GM19397 (cell line): ENCODE measurements at regions not wholly inside any gene's neighbourhood (a gene's known extent, or its start where the extent isn't known, plus 50 kb on each side); places are given as distances from the start of the nearest gene placed in this dataset.
"Not testable (repeated sequence)": the region's sequence is repeated elsewhere in the genome, so short reads cannot be mapped to it uniquely, and the experiment has no call there.

Experiments
- ATAC-seq: cut with Tn5 transposase; IDR thresholded peaks from one replicate; pipeline ENCODE4 v1.9.1; 2021; ENCODE audit warnings: mild to moderate bottlenecking, moderate library complexity; ENCODE audit not compliant: unreplicated experiment

DNA sequence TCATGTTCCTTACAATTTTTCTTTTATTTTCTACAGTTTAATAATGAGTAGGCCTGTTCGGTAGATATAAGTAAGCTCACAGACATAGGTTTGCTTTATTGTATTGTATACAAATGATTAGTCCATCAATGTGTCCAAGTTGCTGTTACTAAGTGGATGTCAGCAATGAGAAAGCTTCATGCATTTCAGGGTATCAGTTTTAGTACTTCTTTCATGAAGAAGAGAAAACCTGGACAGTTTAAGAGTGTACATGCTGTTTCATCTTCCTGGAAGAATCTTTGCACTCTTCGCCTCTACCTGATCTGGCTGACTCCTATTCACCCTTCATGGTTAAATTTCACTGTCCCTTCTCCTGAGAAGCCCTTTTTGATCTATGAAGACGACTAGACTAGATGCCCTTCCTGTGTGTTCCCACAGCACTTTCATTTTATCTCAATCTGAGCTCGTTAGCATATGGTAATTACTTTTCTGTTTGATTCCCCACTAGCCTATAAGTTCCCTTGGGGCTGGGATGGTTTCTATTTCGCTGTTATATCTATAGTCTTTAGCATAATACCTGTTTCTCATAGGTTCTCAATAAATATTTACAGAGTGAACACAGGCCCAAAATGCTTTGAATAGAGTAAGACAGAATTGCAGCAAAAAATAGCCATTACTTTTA is 70.7 kb downstream of the CETN3 start:
- ATAC-seq = peak; percentile 90

DNA sequence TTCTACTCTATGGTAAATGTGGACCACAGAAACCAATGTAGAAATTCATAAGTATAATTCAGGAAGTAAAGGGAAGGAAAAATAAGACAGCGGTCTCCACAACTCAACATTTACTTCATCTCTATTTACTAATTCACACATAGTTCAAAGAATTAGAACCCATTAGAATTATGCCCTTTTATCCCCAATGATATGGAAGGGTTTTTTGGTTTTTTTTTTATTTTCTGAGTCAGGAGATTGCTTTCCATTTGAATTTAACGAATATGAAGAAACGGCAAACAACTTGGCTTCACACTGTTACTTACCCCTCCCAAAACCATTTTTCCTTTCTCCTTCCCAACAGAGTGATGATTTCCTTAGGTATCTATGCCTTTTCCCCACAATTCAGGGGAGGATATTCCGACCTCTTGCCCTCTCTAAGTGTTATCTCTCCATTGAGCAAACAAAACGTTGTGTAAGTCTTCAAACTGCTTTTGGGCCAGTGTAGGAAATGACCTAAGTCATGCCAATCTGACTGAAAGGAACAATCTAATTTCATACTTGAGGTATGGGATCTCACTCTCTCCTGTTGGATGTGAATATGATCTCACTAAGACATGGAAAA is 72.0 kb downstream of the CETN3 start:
- no peak for ATAC-seq

DNA sequence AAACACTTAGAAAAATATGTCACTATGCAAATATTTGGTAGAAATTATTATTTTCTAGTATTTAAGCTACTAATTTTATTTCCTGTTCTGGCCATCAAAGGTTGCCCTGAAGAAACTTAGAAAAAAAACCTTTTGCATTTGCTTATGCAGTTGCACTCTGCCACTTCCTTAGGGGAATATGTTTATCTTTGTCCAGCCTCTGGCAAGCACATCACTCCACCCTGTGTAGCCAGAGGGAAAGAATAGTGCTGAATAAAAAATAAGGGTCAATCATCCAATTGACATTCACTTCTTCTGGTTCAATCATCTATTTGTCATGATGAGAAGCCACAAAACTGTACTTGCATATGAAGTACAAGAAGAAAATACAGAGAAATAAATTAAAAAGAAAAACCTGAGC is 72.8 kb downstream of the CETN3 start:
- ATAC-seq = no peak

DNA sequence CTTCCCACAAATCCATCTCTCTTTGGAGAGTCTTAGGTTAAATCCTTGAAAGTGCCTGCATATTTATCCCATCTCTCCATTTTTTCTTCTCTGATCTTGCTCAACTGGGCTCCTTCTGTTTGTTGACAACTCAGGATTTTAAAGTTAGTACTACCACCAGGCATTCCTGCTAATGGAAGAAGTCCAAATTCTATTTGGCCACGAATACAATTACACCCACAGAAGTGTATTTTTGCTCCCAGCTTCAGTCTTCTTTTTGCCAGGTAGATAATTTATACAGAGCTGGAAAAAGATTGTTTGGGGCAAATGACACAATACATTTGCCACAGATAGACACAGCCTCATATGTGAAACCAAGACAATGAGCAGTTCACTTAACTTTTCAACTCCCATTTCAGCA is 74.8 kb downstream of the CETN3 start:
- no peak for ATAC-seq

DNA sequence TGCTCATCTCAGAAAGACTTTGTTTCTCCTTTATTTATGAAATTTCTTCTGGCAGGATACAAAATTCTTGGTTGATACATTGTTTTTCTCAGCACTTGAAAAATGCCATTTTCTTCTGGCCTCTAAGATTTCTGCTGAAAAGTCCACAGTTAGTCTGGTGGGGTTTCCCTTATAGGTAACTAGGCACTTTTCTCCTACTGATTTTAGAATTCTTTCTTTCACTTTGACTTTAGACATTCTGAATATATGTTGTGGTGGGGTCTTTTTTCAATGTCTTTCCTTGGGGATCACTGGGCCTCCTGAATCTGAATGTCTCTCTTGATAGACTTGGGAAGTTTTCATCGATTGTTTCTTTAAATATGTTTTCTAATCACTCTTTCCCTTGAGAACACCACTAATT is 79.6 kb downstream of the CETN3 start:
- ATAC-seq = no peak

DNA sequence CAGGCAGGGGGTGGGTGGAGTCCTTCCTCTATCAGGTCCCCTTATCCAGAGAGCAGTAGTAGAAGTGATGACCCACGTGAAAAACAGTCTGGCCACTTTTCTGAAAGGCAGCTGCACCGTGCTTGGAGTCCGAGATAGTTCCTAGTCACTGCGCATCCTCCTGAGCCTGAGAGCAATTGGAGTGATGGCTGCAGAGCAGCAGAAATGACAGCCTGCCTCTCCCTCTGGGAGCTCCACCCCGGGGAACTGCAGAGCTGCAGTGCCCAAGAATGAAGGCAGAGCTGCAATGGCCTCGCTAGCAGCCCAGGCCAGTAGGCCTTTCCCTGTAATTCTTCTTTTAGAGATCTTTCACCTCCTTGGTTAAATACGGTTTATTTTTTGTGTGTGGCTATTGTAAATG is 82.6 kb downstream of the CETN3 start:
- ATAC-seq = no peak

DNA sequence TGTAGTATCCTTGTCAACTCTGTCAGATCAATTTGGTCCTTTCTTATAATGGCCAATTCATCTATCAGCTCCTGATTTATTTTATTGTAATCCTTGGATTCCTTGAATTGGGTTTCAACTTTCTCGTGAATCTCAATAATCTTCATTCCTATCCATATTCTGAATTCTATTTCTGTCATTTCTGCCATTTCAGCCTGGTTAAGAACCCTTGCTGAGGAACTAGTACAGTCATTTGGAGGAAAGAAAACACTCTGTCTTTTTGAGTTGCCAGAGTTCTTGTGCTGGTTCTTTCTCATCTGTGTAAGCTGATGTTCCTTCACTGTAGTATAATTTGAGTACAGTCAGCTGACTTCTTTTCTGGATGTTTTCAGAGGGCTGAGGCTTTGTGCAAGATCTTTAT is 84.5 kb downstream of the CETN3 start:
- no peak for ATAC-seq

DNA sequence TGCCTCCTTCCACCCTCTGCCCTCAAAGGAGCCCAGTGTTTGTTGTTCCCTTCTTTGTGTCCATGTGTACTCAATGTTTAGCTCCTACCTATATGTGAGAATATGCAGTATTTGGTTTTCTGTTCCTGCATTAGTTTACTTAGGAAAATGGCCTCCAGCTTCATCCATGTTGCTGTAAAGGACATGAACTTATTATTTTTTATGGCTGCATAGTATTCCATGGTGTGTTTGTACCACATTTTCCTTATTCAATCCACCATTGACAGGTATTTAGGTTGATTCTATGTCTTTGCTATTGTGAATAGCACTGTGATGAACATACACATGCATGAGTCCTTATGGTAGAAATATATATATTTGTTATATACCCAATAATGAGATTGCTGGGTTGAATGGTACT is 89.2 kb downstream of the CETN3 start:
- not testable (repeated sequence) for ATAC-seq

DNA sequence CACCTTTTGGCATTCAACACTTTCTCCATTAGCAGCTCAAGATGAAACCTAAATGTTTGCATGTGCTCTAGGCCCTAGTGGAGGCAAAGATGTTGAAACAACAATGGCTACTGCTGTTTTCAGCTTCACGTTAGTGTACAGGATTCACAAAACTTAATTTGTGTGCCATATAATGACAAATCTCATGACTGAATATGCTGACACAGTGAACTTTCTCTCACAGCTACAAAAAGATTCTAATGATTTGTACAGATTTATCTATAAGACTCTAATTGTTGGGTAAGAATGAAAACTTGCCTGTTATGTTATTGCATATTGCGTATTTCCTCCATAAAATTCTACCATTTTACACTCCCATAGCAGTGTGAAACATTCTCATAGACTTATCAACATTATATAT is 97.5 kb downstream of the CETN3 start:
- no peak for ATAC-seq

DNA sequence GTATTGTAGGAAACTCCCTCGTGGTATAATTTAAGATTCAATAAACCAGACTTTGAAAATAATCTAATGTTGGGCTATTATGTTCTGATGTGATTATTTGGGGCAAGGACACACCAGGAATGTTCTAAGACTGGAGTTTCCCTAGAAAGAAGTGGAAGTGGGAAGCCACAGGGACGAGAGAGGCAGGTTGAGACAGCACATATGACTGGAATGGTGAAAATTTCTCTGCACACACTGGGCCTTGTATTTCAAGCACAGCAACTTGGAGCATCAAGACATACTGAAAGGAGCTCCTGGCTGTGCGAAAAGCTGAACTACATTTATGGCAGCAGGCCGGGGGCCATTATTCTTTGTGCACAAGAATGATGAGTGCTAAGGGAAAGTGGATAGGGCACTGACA is 98.2 kb downstream of the CETN3 start:
- no peak for ATAC-seq

DNA sequence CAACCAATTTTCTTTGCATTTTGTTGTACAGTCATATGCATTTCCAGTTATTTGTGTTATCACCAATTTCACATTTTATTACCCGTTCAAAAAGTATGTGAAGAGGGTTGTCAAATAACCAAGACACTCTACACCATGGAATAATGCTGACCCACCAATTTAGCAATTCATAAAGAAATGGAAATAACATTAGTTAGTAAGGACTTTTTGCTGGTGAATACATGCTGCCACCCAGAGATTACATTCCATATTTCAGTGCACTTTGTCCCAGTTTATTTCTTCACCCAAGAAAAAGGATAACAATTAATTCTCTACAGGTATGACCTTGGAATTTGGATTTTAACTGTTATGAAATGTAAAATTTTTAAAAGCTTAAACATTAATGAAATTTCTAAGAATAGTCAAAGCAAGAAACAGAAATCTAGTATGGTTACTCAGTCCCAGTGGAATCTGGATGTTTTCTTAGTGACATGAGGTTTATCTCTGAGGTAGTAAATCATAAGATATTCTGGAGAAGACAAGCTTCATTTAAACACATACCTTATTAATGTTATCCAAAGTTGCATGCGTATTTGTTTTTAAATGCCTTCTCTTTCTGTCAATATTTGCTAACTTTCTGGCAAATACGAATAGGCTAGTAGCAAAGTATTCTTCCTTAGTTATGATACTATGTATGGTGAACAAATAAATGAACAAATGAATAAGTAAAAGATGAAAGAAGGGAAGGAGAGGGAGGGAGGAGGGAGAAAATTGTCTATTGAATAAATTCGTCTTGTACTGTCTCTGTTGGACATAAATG is 100.6 kb downstream of the CETN3 start:
- ATAC-seq = no peak

DNA sequence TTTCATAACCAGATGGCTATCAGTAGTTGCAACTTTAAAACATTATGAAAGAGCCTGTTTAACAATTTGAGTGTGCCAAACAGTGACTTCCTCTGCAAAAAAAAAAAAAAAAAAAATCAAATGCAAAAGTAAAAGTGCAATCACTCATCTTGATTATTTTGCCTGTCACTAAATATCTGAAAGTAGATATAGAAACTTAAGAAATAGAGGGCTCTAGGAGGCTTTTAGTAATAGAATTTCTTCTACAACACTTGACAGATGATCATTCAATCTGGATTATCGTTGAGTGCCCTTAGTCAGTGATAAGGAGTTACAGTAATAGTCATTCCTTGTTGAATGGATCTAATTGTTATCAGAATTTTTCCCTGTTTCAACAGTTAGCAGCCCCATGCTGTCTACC is 101.8 kb downstream of the CETN3 start:
- no peak for ATAC-seq

DNA sequence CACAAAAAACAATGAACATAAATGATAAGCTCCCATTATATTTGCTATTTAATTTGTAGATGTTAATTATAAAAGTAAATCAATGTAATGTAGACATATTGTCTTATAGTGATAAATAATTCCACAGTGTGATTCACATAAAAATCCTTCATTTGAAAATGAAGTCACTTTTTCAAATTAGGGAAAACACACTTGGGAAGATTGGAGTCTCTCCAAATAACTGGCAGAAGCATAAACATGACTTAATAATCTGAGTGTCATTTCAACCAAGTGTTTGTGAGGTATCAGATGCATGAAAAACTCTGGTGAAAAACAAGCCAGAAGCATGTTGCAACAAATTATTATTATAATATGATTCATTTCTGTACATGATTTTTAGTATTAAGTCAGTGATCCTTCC is 102.2 kb downstream of the CETN3 start:
- ATAC-seq = no peak

DNA sequence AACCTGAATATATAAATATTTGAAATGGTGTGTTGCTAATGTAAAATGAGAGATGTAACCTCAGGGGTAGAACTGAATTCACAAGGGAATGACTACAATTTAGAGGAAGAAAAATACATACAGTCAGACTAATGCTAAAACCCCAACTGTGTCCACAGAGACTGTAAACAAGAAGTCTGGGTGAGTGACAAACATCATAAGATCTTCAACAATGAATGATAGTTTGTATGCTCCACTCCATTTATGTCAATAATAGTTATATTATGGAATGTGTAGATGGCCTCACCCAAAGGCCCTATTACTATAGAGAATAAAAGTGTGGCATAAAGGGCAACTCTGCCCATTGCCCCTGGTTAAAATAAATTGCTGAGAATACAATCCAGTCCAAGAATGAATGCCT is 102.9 kb downstream of the CETN3 start:
- ATAC-seq = no peak

DNA sequence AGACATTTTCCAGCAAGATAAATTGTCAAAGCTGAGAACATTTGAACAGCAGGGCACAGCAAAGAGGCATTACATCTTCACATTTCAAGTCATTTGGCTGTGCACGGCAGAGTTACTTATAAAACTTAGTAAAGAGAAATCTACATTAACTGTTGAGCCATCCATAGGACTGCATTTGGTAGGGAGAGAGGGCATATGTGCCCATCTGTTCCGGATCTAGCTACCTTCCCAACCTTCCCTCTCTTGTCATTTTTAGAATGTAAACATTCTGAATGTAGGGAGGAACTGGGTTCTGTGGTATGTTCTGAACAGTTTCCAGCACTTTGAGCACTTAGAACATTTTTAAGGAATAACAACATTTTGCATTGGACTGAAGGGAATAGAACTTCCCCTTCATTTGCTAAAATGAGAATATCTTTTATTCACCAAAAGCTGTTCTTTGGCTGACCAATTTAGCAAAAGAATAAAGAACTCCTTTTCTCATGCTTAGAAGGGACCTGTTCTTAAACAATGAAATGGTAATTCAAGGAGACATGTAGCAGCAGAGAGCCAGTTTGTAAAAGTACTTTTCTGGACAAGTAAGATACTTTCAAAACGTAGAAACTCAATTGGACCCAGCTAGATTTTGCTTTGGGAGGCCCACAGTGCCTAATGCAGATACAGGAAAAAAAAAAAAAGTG is 104.4 kb downstream of the CETN3 start:
- no peak for ATAC-seq

DNA sequence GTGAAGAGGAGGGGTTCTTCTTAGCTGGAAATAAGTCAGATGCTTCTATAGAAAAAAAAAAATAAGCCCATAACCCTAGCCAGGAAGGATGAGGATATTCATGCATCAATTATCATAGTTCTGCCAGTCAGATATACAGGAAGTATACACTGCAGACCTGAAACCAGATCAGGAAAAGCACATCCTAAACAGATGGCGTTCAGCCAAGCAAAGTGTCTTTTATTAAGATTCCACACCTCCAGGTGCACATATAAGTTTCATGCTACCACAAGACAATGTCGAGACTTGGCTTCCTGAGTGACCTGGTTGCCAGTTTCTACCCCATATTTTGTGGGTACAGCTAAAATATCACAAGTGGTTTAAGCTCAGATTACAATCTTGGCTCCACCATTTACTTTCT is 108.3 kb downstream of the CETN3 start:
- no peak for ATAC-seq

DNA sequence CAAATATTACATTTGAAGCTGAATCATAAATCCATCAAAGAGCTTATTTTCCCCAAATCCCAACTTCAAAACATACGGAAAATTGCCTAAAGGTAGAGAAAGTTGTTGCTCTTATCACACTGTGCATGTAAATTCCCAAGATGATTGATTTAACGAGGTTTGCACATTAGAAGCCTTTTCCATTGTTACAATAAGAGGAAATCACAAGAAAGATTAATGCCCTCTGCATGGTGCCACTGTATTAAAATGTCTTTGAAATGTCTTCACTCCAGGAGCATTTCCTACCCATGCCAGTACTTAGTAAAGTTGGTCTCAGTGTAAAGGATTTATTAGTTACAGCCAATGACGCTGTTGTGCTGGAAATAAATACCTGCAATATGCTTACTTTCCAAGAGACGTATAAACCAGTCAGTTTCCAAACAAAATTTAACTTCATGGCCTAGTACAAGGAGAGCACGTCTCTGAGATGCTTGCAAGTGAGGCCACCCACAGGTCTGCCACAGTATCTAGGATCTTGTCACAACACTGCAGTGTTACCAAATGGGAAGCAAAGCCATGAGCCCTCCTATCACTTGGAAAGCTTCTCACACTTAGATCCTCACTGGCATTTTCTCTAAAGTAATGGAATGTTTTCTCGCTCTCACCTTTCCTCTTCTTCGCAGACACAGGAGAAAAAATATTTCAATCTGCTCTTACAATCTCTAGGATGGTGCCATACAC is 112.4 kb downstream of the CETN3 start:
- ATAC-seq = no peak

DNA sequence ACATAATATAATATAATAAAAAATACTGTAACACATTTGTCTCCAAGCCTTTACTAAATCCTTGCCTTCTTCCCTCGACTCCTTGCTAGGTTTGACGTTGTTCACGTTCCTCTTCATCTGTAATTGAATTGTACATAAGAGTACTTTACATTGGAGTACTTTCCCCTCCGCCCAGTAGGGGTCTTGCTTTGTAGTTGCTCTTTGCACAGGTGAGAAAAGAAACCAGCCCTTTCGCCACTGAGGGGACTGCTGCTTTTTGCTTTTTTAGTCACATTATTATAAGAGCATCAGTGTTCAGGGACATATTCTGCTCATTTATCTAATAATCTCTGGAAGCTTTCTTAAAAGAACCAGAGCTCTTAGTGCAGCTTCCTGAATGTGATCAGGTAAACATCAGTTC is 115.0 kb downstream of the CETN3 start:
- ATAC-seq = no peak

DNA sequence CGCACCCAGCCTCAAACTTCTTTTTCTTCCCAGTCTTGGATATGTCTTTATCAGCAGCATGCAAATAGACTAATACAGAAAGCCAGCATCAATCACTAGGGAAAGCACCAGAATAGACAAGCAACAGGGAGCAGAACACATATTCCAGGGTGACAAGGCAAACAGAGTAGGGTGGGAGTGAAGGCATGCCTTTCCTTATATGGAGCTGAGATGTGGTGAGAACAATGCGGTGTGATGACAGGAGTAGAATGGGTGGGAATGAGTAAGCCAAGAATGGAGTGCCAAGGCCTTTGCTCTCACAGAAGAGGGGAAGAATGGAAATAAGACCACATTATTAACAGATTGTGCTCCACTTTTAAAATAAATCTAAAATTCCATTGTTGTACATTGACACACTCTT is 115.6 kb downstream of the CETN3 start:
- no peak for ATAC-seq

DNA sequence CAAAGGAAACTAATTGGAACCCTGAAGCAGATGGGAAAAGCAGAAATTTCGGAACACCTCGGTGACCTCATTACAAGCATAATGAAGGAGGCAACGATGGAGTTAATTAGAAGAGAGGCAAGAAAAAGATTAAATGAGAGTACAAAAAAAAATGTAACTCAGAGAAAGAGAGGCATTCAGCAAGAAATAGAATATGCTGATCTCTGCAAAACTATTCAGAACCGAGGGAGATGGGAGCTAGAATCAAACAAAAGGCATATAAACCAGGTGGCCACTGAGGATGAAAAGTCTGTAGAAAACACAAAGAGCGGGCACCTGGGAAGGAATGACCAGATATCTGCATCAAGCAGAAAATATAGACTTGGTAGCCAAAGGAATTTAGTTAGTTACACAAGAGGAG is 118.9 kb downstream of the CETN3 start:
- no peak for ATAC-seq

DNA sequence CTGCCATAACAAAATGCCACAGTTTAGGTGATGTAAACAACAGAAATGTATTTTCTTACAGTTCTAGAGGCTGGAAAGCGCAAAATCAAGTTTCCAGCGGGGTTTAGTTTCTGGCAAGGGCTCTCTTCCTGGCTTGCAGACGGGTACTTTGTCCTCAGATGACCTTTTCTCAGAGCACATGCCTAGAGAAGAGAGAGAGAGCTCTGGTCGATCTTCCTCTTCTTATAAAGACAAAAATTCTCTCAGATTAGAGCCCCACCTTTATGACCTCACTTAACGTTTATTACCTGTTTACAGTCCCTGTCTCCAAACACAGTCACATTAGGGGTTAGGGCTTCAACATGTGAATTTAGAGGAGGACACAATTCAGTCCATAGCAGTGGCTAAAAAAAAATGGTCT is 119.7 kb downstream of the CETN3 start:
- ATAC-seq = no peak
